IMR-90 (cell line): ENCODE measurements at regions not wholly inside any gene's neighbourhood (a gene's known extent, or its start where the extent isn't known, plus 50 kb on each side); places are given as distances from the start of the nearest gene placed in this dataset.

Experiments used
- ATAC-seq: fragments of 200-7000 bp; cut with Tn5 transposase; 2 replicates; pipeline ENCODE4 v1.9.1; 2020; ENCODE audit warnings: low read depth, mild to moderate bottlenecking, moderate library complexity
- BruUV-seq: library from RNA; stranded (reverse); fragments of 400-500 nt; replicated peaks from 2 replicates; lab custom pipeline; 2021; lab: Mats Ljungman, UMichigan
- CTCF ChIA-PET: fragments of 300-600 bp; formaldehyde crosslinking; extraction: SDS; loops from one replicate; lab custom pipeline; 2021; ENCODE audit warnings: antibody characterized with exemption; lab: Yijun Ruan, JAX
- POLR2A ChIA-PET: fragments of 300-600 bp; sonication (Branson Sonifier 250); formaldehyde crosslinking; loops from one replicate; lab custom pipeline; 2022; ENCODE audit warnings: antibody characterized with exemption; ENCODE audit not compliant: unreplicated experiment; lab: Charles Lee
- DNase-seq: peaks from one replicate; pipeline ENCODE4 v3.0.0; 2013
- H2AFZ ChIP-seq: replicated peaks from 2 replicates; pipeline ENCODE3; 2013; ENCODE audit warnings: low read length, mild to moderate bottlenecking; ENCODE audit not compliant: poor library complexity
- H2AK5ac ChIP-seq: 2 replicates; pipeline ENCODE4 v1.6.1; 2013; ENCODE audit warnings: low read depth, low read length, inconsistent platforms
- H2AK9ac ChIP-seq: replicated peaks from 2 replicates; pipeline ENCODE3; 2013; ENCODE audit warnings: mild to moderate bottlenecking, low read depth, low read length, moderate library complexity; ENCODE audit not compliant: poor library complexity
- H2BK120ac ChIP-seq: 2 replicates; pipeline ENCODE4 v1.6.1; 2013; ENCODE audit warnings: low read depth, low read length, inconsistent platforms
- H2BK15ac ChIP-seq: 3 replicates; pipeline ENCODE4 v1.6.1; 2013; ENCODE audit warnings: low read depth, low read length, inconsistent platforms
- H2BK20ac ChIP-seq: 2 replicates; pipeline ENCODE4 v1.6.1; 2013; ENCODE audit warnings: low read depth, mild to moderate bottlenecking, inconsistent platforms, low read length, moderate library complexity
- H2BK5ac ChIP-seq: 2 replicates; pipeline ENCODE4 v1.6.1; 2013; ENCODE audit warnings: mild to moderate bottlenecking, low read depth, low read length, inconsistent platforms; ENCODE audit not compliant: poor library complexity, severe bottlenecking
- H3K14ac ChIP-seq: replicated peaks from 2 replicates; pipeline ENCODE4 v1.6.1; 2013; ENCODE audit warnings: low read depth, low read length, inconsistent platforms
- H3K18ac ChIP-seq: 2 replicates; pipeline ENCODE4 v1.6.1; 2013; ENCODE audit warnings: low read depth, low read length, control low read depth
- H3K23ac ChIP-seq: 2 replicates; pipeline ENCODE4 v1.6.1; 2013; ENCODE audit warnings: low read depth, low read length, inconsistent platforms
- H3K27ac ChIP-seq: 2 replicates; pipeline ENCODE4 v1.5.1; 2013; ENCODE audit warnings: mild to moderate bottlenecking, control low read depth, low read length; ENCODE audit not compliant: insufficient read depth
- H3K27me3 ChIP-seq: 2 replicates; pipeline ENCODE4 v1.6.1; 2013; ENCODE audit warnings: low read length; ENCODE audit not compliant: control insufficient read depth, insufficient read depth
- H3K36me3 ChIP-seq: 2 replicates; pipeline ENCODE4 v1.6.1; 2013; ENCODE audit warnings: low read length, mixed read lengths; ENCODE audit not compliant: control insufficient read depth, insufficient read depth
- H3K4ac ChIP-seq: 2 replicates; pipeline ENCODE4 v1.6.1; 2013; ENCODE audit warnings: low read depth, low read length, inconsistent platforms
- H3K4me1 ChIP-seq: 2 replicates; pipeline ENCODE4 v1.6.1; 2013; ENCODE audit warnings: low read length, mixed read lengths; ENCODE audit not compliant: control insufficient read depth, insufficient read depth
- H3K4me2 ChIP-seq: 2 replicates; pipeline ENCODE4 v1.6.1; 2013; ENCODE audit warnings: low read depth, mild to moderate bottlenecking, control low read depth, low read length, moderate library complexity
- H3K4me3 ChIP-seq: 2 replicates; pipeline ENCODE4 v1.5.1; 2013; ENCODE audit warnings: low read depth, mild to moderate bottlenecking, control low read depth, low read length, moderate library complexity; ENCODE audit not compliant: insufficient read depth
- H3K56ac ChIP-seq: 2 replicates; pipeline ENCODE4 v1.6.1; 2013; ENCODE audit warnings: low read length, inconsistent platforms; ENCODE audit not compliant: insufficient read depth; ENCODE audit errors: extremely low read depth
- H3K79me1 ChIP-seq, 2 experiments: 2 replicates each; pipeline ENCODE4 v1.6.1; 2013; ENCODE audit warnings: low read length in 2 of 2, inconsistent platforms in 1 of 2, low read depth in 1 of 2
- H3K9ac ChIP-seq: 2 replicates; pipeline ENCODE4 v1.6.1; 2013; ENCODE audit warnings: low read depth, low read length, control low read depth
- H3K9me1 ChIP-seq: 2 replicates; pipeline ENCODE4 v1.6.1; 2013; ENCODE audit warnings: low read length, inconsistent platforms; ENCODE audit not compliant: insufficient read depth
- H3K9me3 ChIP-seq: 2 replicates; pipeline ENCODE4 v1.6.1; 2013; ENCODE audit warnings: low read length; ENCODE audit not compliant: control insufficient read depth, insufficient read depth
- H4K20me1 ChIP-seq: 2 replicates; pipeline ENCODE4 v1.6.1; 2013; ENCODE audit warnings: low read length, inconsistent platforms; ENCODE audit not compliant: insufficient read depth
- H4K5ac ChIP-seq: 2 replicates; pipeline ENCODE4 v1.6.1; 2013; ENCODE audit warnings: mild to moderate bottlenecking, low read depth, low read length, control low read depth
- H4K8ac ChIP-seq, 2 experiments: 2 replicates each; pipeline ENCODE4 v1.6.1; 2013; ENCODE audit warnings: low read depth in 2 of 2, low read length in 2 of 2, control low read depth in 1 of 2, inconsistent platforms in 1 of 2
- H4K91ac ChIP-seq: 2 replicates; pipeline ENCODE4 v1.6.1; 2013; ENCODE audit warnings: low read depth, low read length, inconsistent platforms; ENCODE audit not compliant: insufficient read depth
- MAZ ChIP-seq: IDR thresholded peaks from 2 replicates; pipeline ENCODE4 v1.6.1; 2012; ENCODE audit warnings: low read depth, mild to moderate bottlenecking, low read length, improper control_type of control experiment, moderate library complexity, borderline replicate concordance
- RFX5 ChIP-seq: IDR thresholded peaks from 2 replicates; pipeline ENCODE4 v1.8.0; 2012; ENCODE audit warnings: low read depth, mild to moderate bottlenecking, low read length, moderate library complexity
- WGBS, 2 experiments: methylation state at CpG; one replicate each; pipeline versions ENCODE4 v1.1.5 to v1.1.7; 2013; ENCODE audit warnings: missing lambda C conversion rate in 2 of 2; ENCODE audit not compliant: insufficient read length in 1 of 2; ENCODE audit errors: extremely low coverage in 2 of 2; 5-methylcytosine and 5-hydroxymethylcytosine counted together
- dilution Hi-C: fragments of 300-500 bp; cut with HindIII; formaldehyde crosslinking; loops from one replicate; pipeline ENCODE4 v1.14.3; 2018; ENCODE audit warnings: low sequenced_read_pairs; ENCODE audit not compliant: unreplicated experiment
- in situ Hi-C: fragments of 300-500 bp; cut with MboI; formaldehyde crosslinking; loops from 3 replicates; pipeline ENCODE4 v1.14.3; 2019; ENCODE audit warnings: low sequenced_read_pairs, inconsistent platforms, mixed read lengths
- intact Hi-C: fragments of 100-400 bp; cut with micrococcal nuclease; formaldehyde crosslinking; loops from 2 replicates; pipeline ENCODE4 v1.10.0; 2022

- H3K4me3 ChIP-seq: no peak overlapping the region
- H3K36me3 ChIP-seq: no peaks in the 10 kb centered on the region
- BruUV-seq: no TSS peak
- intact Hi-C loops (no loop called here), dilution Hi-C loops (no loop called here), in situ Hi-C loops (no loop called here)
- no peak overlapping the region for H3K23ac ChIP-seq
- no peaks in the 10 kb centered on the region for H3K27me3 ChIP-seq
- TF ChIP-seq RFX5 (no peak), MAZ (no peak)
- no peaks in the 10 kb centered on the region for H3K4me1 ChIP-seq
- H4K5ac ChIP-seq: no peak overlapping the region
- H2AK5ac ChIP-seq: no peak overlapping the region
- DNase-seq (no peak), ATAC-seq (no peak)
- WGBS, 2 experiments: 100% methylated on average over 2 of the region's 6 CpGs; no CpG with 5 or more reads in 1 of the 2 experiments
- no peak overlapping the region for H2BK5ac ChIP-seq
- no peak overlapping the region for H3K18ac ChIP-seq
- H3K79me1 ChIP-seq: no peaks in the 10 kb centered on the region
- H3K4ac ChIP-seq: no peak overlapping the region
- POLR2A ChIA-PET: no interaction called here
- H3K9me3 ChIP-seq: no peaks in the 10 kb centered on the region
- H3K14ac ChIP-seq: no peak overlapping the region
- no peak overlapping the region for H4K91ac ChIP-seq
- no peak overlapping the region for H2AFZ ChIP-seq
- no peak overlapping the region for H3K56ac ChIP-seq
- no peak overlapping the region for H2BK20ac ChIP-seq
- 0 out of 2 replicates have a peak, but pooled peaks cover 6% of the 10 kb centered on the region for H3K9me1 ChIP-seq
- H2BK15ac ChIP-seq: no peak overlapping the region
- no peak overlapping the region for H4K8ac ChIP-seq
- CTCF ChIA-PET: interaction anchor here (0.5 kb wide), 1 partner anchor 24 kb away, joined by 3 read pairs; no protein-coding TSS in a partner anchor
- no peaks in the 10 kb centered on the region for H4K20me1 ChIP-seq
- no peak overlapping the region for H2AK9ac ChIP-seq
- no peak overlapping the region for H3K4me2 ChIP-seq
- no peak overlapping the region for H3K27ac ChIP-seq
- H2BK120ac ChIP-seq: no peak overlapping the region
- no peak overlapping the region for H3K9ac ChIP-seq
These were observed 278.2 kb downstream of the PLK2 start for GRCh38 chr5:58181578-58182286.
